HG03097 (cell line): ENCODE measurements at regions not wholly inside any gene's neighbourhood (a gene's known extent, or its start where the extent isn't known, plus 50 kb on each side); places are given as distances from the start of the nearest gene placed in this dataset.

Source experiments
- ATAC-seq: cut with Tn5 transposase; IDR thresholded peaks from one replicate; pipeline ENCODE4 v1.9.1; 2021; ENCODE audit not compliant: unreplicated experiment, low FRiP score

- no peak for ATAC-seq
Measured at GRCh38 chr2:58638256-58638805, 397.2 kb upstream of the FANCL start.

GRCh38 chr2:58636872-58637271 lies 395.7 kb upstream of the FANCL start:
- no peak for ATAC-seq

- no peak for ATAC-seq
Measured at GRCh38 chr2:58635801-58636375, 394.8 kb upstream of the FANCL start.

GRCh38 chr2:58634653-58635370 lies 393.7 kb upstream of the FANCL start:
- ATAC-seq: no peak

DNA sequence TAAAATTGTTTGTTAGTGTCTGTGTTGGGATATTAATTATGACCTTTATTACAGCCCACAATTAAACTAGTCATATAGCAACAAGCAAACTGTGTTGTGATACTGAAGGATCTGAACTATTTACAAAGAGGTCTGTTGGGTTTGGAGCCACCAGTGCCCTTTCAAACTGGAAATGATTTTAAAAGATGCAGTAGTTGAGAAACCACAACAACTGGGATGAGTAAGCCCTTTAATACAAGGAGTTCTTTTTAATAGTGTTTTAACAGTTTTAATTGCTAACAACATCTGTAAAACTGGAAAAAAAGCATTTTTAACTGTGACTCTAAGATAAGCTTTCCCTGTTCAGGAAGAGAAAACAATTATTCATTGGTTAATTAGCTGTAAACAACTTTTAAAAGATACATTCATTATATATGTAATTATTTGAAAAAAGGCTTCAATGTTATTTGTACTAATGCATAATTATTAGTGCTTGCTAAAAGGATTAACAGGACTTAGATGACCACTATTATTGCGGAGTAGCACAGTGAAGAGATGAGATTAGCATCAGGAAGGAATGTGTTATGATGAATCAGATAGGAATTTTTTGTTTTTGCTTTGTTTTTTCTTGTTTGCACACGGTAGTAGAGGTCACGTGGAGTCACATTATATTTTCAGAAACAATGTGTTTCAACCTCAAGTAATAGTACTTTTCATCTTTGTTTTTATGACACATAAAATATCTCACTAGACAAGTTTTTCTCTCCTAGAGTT lies 392.7 kb upstream of the FANCL start:
- ATAC-seq: no peak

DNA sequence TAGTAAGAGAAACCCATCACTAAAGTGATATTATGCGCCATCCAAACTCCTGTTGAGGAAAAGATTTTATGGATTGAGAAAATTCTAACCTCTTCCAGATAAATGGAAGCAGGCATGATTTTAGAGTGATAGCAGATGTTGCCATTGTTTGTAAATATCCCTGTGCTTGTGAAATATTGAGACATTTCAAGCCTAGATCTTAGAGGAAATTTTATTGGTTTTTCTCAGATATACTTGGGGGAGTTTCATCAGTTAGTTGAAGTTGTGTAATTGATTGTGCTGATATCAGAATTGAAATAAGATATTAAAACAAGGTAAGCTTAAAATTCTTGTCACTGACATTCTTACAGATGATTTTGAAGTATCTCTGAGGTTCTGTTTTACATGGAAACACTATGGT lies 390.9 kb upstream of the FANCL start:
- ATAC-seq: no peak

DNA sequence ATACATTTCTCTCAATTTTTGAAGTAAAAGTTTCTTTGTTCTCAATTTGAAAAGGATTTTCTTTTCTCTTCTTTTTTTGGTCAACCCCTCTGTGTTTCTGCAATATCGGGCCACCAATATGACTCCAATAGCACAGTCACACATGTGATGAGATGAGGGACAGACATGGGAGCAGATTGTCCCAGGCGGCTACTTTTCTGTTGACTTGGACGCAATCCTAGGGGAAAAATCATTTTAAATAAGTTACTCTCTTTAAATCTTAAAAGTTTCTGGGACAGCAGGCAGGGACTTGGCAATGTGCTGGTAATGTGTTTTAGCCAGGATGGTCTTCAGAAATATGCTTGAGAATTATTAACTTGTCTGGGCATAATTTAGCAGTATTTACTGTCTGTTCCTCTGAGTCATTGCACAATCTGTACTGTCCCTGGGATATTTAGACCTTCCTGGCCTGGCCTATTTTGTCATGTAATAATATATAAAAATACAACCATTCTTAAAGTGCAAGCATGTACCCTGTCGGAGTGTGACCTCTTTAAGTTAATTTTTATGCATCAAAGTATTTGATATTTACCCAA lies 388.5 kb upstream of the FANCL start:
- no peak for ATAC-seq

GRCh38 chr2:58620896-58621295 lies 379.8 kb upstream of the FANCL start:
- ATAC-seq: no peak

DNA sequence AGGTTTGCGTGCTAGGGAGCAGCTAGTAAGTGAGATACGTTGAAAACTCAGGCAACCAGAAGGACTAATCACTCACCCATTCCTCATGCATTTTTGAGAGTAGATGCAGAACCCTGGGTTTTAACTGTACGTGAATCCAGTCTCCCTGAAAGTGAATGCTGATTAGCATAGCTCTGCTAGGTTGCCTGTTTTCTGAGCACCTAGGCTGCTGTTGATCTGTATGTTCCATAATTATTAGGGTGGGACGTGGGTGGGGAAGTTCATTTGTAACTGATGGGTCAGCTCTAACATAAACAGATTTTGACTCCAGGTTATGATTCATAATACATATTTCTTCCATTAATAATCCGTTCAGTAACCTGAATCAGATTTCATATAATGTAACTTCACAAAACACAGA lies 379.0 kb upstream of the FANCL start:
- no peak for ATAC-seq

DNA sequence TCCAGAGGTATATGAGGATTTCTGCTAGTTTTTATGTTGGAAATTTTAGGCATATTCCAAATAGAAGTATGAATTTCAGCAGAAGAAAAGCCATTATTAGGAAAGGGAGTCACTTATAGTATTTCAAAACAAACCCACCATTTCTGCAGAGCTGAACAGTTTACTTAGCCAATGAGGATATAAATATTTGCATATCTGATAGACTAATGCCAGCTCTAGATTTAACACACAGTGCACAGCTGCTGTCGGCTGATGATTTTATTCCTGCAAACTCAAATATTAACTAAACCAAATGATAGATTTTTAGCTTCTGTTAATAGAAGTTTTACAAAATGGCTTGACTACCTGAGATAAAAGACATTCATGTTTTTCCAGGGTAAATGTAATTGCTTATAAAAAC lies 375.8 kb upstream of the FANCL start:
- no peak for ATAC-seq

DNA sequence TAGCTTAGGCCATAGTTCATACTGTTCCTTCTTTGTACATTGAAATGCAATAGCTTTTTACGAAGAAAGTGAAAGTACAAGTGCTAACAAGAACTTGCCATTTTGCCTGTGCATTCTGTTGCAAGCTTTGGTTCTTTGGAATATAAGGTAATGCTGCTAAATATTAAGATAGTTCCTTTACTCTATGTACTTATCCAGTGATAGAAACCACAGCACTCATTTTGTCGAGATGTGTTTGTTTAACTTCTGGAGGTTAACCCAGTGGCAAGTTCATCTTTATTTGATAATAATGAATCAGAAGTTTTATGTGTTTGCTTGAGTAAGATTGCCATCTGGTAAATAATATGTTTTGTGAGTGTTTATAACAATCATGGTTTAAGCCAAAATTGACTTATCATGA lies 373.1 kb upstream of the FANCL start:
- ATAC-seq: no peak

- ATAC-seq: no peak
Measured at GRCh38 chr2:58612973-58613372, 371.8 kb upstream of the FANCL start.

- no peak for ATAC-seq
Measured at GRCh38 chr2:58609326-58609725, 368.2 kb upstream of the FANCL start.

- no peak for ATAC-seq
Measured at GRCh38 chr2:58608146-58608545, 367.0 kb upstream of the FANCL start.

- no peak for ATAC-seq
Measured at GRCh38 chr2:58607448-58607847, 366.3 kb upstream of the FANCL start.

GRCh38 chr2:58606799-58607198 lies 365.7 kb upstream of the FANCL start:
- no peak for ATAC-seq

DNA sequence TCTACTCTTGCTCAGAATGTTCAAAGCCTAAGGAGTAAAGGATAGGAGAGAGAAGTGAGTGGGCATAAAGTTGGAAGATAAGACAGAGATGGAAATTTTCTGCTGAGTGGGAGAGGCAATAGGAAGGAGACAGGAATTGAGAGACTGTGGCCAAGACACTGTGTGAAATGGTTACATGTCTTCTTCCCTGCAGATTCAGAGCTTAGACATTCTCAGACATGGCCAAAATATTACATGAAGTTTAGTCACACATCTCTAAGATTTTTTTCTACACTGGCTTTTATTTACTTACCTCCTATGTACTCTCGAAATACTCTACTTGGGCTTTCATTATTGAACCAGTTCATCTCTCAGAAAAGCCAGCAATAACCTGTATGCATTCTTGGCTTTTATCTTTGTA lies 363.0 kb upstream of the FANCL start:
- no peak for ATAC-seq

DNA sequence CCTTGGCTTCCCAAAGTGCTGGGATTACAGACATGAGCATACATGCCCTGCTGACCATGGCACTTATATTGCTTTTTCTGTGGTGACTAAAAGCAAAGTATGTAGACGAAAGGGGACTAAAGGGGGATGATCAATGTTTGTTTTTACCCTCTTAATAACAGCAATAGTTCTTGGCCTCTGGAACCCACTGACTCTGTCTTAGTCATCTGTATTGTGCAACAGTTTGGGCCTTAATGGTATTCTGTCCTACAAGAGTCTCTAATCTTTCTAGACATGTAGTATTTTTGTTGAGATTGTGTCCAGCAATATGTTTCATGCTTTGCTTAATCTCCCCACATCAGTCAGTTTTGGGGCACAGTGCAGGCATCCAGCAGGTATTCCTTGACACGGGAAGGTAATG lies 359.9 kb upstream of the FANCL start:
- ATAC-seq: no peak

DNA sequence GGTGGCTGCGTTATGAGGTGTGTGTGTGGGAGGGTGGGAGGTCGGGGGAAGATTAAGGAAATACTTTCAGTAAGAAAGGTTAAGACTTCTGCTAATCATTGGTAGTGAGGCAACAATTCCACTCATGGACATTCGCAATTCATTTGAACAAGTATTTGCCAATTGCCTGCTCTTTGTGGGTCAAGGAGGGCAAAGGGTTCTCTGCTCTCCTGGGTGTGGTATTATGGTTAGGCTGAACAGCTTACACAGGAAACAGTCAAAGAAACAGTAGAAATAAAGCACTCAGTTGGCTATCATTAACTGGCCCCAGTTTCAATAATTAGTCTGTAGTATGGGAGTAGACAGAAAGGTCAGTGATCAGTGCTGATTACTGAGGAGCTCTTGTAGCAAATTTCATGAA lies 357.0 kb upstream of the FANCL start:
- ATAC-seq: no peak

- ATAC-seq: no peak
Measured at GRCh38 chr2:58595714-58596113, 354.6 kb upstream of the FANCL start.

DNA sequence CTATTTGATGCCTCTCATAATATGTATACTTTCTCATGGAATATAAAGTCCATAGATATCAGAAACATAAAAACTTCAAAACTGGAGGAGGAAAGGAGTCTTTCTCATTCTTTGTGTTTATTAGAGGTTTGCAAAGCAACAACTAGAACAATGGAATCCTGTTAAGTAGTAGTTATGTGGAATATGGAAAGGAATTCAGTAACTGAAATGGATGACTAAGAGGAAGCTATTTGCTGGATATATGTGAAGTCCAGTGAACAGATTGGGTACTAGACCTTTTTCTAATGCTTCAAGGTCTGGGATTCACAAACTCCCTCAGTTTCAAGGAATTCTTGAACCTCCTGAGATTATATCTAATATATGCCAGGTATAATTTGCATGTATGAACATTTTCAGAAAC lies 353.6 kb upstream of the FANCL start:
- no peak for ATAC-seq
